Progenitor cell of endocrine pancreas (in vitro differentiated cells): ENCODE measurements at regions not wholly inside any gene's neighbourhood (a gene's known extent, or its start where the extent isn't known, plus 50 kb on each side); places are given as distances from the start of the nearest gene placed in this dataset.

Source experiments
- DNase-seq: peaks from one replicate; pipeline ENCODE4 v3.0.0; 2021; ENCODE audit warnings: low spot score; ENCODE audit not compliant: unreplicated experiment
- H3K27ac Mint-ChIP-seq: 2 replicates; pipeline ENCODE4 v1.8.0; 2021; ENCODE audit warnings: mild to moderate bottlenecking, moderate library complexity, mixed read lengths
- H3K27me3 Mint-ChIP-seq: 2 replicates; pipeline ENCODE4 v1.8.0; 2021; ENCODE audit warnings: mixed read lengths
- H3K36me3 Mint-ChIP-seq: 2 replicates; pipeline ENCODE4 v1.8.0; 2022; ENCODE audit warnings: mixed read lengths; ENCODE audit not compliant: insufficient read depth
- H3K4me1 Mint-ChIP-seq: 2 replicates; pipeline ENCODE4 v1.8.0; 2021; ENCODE audit warnings: low read depth, mixed read lengths
- H3K4me3 Mint-ChIP-seq: 2 replicates; pipeline ENCODE4 v1.8.0; 2021; ENCODE audit warnings: low read depth, mild to moderate bottlenecking, moderate library complexity, mixed read lengths
- H3K9me3 Mint-ChIP-seq: 2 replicates; pipeline ENCODE4 v1.8.0; 2021; ENCODE audit warnings: low read depth, mixed read lengths
- CTCF ChIP-seq: fragments of 200-600 bp; sonication (generic); IDR thresholded peaks from one replicate; pipeline ENCODE4 v1.5.0; 2021; ENCODE audit warnings: antibody characterized with exemption, mild to moderate bottlenecking; ENCODE audit not compliant: unreplicated experiment

- no peak overlapping the region for H3K4me3 Mint-ChIP-seq
- no peak for TF ChIP-seq CTCF
- H3K27ac Mint-ChIP-seq = no peak overlapping the region
- no peak for DNase-seq
- peaks cover 2% of the 10 kb centered on the region for H3K4me1 Mint-ChIP-seq
- H3K9me3 Mint-ChIP-seq = peaks cover 2% of the 10 kb centered on the region
- no peaks in the 10 kb centered on the region for H3K36me3 Mint-ChIP-seq
- no peaks in the 10 kb centered on the region for H3K27me3 Mint-ChIP-seq
Observed at GRCh38 chr4:11768251-11768972, 339.7 kb upstream of the HS3ST1 start.

- Mint-ChIP-seq H3K9me3 (no peaks in the 10 kb centered on the region), H3K36me3 (no peaks in the 10 kb centered on the region), H3K4me3 (no peak overlapping the region), H3K27ac (no peak overlapping the region), H3K4me1 (peaks cover 4% of the 10 kb centered on the region), H3K27me3 (no peaks in the 10 kb centered on the region)
- DNase-seq = no peak
- peak; percentile 81 for TF ChIP-seq CTCF
Observed at GRCh38 chr4:11765849-11766453, 337.3 kb upstream of the HS3ST1 start.

GRCh38 chr4:11748164-11748872 lies 319.6 kb upstream of the HS3ST1 start:
- no peak overlapping the region for H3K27ac Mint-ChIP-seq
- H3K4me1 Mint-ChIP-seq = peaks cover 4% of the 10 kb centered on the region
- DNase-seq = no peak
- peaks cover 14% of the 10 kb centered on the region for H3K9me3 Mint-ChIP-seq
- peaks cover 2% of the 10 kb centered on the region for H3K36me3 Mint-ChIP-seq
- H3K27me3 Mint-ChIP-seq = no peaks in the 10 kb centered on the region
- TF ChIP-seq CTCF = no peak
- no peak overlapping the region for H3K4me3 Mint-ChIP-seq

- TF ChIP-seq CTCF = no peak
- no peak for DNase-seq
- Mint-ChIP-seq H3K4me1 (peaks cover 4% of the 10 kb centered on the region), H3K9me3 (peaks cover 11% of the 10 kb centered on the region), H3K36me3 (no peaks in the 10 kb centered on the region), H3K27me3 (no peaks in the 10 kb centered on the region), H3K27ac (no peak overlapping the region), H3K4me3 (no peak overlapping the region)
Observed at GRCh38 chr4:11746734-11747133, 318.0 kb upstream of the HS3ST1 start.

- Mint-ChIP-seq H3K27me3 (no peaks in the 10 kb centered on the region), H3K36me3 (no peaks in the 10 kb centered on the region), H3K4me3 (no peak overlapping the region), H3K27ac (no peak overlapping the region), H3K9me3 (peaks cover 5% of the 10 kb centered on the region), H3K4me1 (peaks cover 12% of the 10 kb centered on the region)
- no peak for TF ChIP-seq CTCF
- no peak for DNase-seq
Observed at GRCh38 chr4:11743976-11744375, 315.3 kb upstream of the HS3ST1 start.
